ENCODE measurements at regions not wholly inside any gene's neighbourhood (a gene's known extent, or its start where the extent isn't known, plus 50 kb on each side); places are given as distances from the start of the nearest gene placed in this dataset.

DNA sequence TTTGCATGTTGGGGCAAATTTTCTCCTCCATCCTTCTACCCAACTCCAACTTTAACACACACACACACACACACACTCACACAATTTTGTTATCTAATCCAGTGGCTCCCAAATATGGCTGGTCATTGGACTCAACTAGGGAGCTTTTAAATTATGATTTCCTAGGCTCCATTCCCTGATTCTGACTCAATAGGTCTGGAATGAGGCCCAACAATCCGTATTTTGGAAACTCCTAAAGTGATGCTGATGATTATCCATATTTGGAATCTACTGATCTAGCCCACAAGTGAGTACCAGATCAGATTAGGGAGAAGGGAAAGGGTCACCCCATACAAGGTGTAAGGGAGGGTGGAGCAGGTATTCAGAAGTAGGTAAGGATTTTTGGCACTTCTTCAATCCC, 309.7 kb downstream of the TLE1 start:
- Mint-ChIP-seq H3K27me3 (no peaks in the 10 kb centered on the region), H3K27ac (no peak overlapping the region), H3K4me3 (no peak overlapping the region), H3K9me3 (no peaks in the 10 kb centered on the region), H3K36me3 (ENCODE audit: low read depth) (no peaks in the 10 kb centered on the region), H3K4me1 (ENCODE audit: low read depth) (no peaks in the 10 kb centered on the region)
- TF ChIP-seq, protein P1, sequence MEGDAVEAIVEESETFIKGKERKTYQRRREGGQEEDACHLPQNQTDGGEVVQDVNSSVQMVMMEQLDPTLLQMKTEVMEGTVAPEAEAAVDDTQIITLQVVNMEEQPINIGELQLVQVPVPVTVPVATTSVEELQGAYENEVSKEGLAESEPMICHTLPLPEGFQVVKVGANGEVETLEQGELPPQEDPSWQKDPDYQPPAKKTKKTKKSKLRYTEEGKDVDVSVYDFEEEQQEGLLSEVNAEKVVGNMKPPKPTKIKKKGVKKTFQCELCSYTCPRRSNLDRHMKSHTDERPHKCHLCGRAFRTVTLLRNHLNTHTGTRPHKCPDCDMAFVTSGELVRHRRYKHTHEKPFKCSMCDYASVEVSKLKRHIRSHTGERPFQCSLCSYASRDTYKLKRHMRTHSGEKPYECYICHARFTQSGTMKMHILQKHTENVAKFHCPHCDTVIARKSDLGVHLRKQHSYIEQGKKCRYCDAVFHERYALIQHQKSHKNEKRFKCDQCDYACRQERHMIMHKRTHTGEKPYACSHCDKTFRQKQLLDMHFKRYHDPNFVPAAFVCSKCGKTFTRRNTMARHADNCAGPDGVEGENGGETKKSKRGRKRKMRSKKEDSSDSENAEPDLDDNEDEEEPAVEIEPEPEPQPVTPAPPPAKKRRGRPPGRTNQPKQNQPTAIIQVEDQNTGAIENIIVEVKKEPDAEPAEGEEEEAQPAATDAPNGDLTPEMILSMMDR (IDR thresholded peaks at IDR 0.05) = no peak
- intact Hi-C loops (cut with DNase I, micrococcal nuclease) = no loop called here
- no peaks in the 10 kb centered on the region for H3K36me3 ChIP-seq (ENCODE audit: insufficient read depth, low read length)
- H3K9me3 ChIP-seq (ENCODE audit: control insufficient read depth in 1 of 2, insufficient read depth in 1 of 2, low read length in 2 of 2) = no peaks in the 10 kb centered on the region
- H3K27me3 ChIP-seq (ENCODE audit: control insufficient read depth in 1 of 2, insufficient read depth in 2 of 2, low read length in 2 of 2) = no peaks in the 10 kb centered on the region
- CTCF ChIA-PET = no interaction called here
- H3K4me1 ChIP-seq (ENCODE audit: insufficient read depth, low read length) = no peaks in the 10 kb centered on the region
- ATAC-seq (ENCODE audit: poor library complexity) (no peak), DNase-seq (no peak)
- H3K27ac ChIP-seq (ENCODE audit: low read depth in 1 of 2, low read length in 2 of 2) = no peak overlapping the region
- POLR2A ChIA-PET = no interaction called here
- H3K4me3 ChIP-seq (ENCODE audit: low read length) = no peak overlapping the region

DNA sequence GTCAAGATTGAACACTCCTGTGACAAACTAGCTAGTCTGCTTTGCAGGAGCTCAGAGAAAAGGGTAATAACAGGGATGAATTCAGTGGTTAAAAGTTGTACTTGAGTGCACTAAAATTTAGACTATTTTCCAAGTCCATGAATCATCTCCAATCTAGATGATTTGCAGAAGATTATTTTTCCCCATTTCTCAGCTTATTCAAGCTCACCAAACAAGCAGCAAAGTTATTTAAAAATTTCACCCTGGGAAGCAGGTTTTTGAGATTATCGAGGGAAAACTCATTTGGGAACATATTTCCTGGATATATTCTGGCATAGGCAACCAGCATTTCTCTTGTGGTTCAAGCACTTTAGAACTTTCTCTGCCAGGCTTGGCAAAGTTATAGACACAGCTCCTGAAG, 311.4 kb downstream of the TLE1 start:
- DNase-seq = no peak
- no peak overlapping the region for H3K4me3 Mint-ChIP-seq
- Histone ChIP-seq H3K9me3 (ENCODE audit: control insufficient read depth in 1 of 2, insufficient read depth in 1 of 2, low read length in 2 of 2) (no peaks in the 10 kb centered on the region), H3K4me1 (ENCODE audit: insufficient read depth, low read length) (no peaks in the 10 kb centered on the region), H3K36me3 (ENCODE audit: insufficient read depth, low read length) (no peaks in the 10 kb centered on the region), H3K4me3 (ENCODE audit: low read length) (no peak overlapping the region), H3K27ac (ENCODE audit: low read depth in 1 of 2, low read length in 2 of 2) (no peak overlapping the region), H3K27me3 (ENCODE audit: control insufficient read depth in 1 of 2, insufficient read depth in 2 of 2, low read length in 2 of 2) (no peaks in the 10 kb centered on the region)
- ChIA-PET CTCF (no interaction called here), POLR2A (no interaction called here)
- intact Hi-C loops (cut with DNase I, micrococcal nuclease) = no loop called here
- no peaks in the 10 kb centered on the region for H3K9me3 Mint-ChIP-seq
- no peaks in the 10 kb centered on the region for H3K4me1 Mint-ChIP-seq (ENCODE audit: low read depth)
- H3K27ac Mint-ChIP-seq = no peak overlapping the region
- no peak for ATAC-seq (ENCODE audit: poor library complexity)
- no peaks in the 10 kb centered on the region for H3K27me3 Mint-ChIP-seq
- TF ChIP-seq, protein P1 (IDR thresholded peaks at IDR 0.05) = no peak
- no peaks in the 10 kb centered on the region for H3K36me3 Mint-ChIP-seq (ENCODE audit: low read depth)

DNA sequence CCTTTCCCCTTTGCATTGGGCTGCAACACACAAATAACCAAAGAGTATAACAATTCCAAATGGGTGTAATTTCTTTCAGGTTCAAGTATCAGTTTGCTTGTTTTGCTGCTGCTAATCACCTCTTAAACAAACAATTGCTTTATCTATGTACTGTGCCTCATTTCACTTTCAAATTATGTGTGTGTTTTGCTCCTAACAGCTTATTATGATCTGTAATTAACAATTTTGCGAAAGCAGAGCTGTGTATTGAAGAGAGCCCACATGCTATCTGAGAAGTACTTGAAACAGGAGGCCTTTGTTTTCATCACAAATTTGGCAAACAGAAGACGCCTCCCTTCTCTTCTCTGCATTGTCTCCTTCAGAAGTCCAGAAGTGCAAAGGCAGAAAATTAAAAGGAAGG, 312.0 kb downstream of the TLE1 start:
- POLR2A ChIA-PET = no interaction called here
- Mint-ChIP-seq H3K27ac (no peak overlapping the region), H3K36me3 (ENCODE audit: low read depth) (no peaks in the 10 kb centered on the region), H3K27me3 (no peaks in the 10 kb centered on the region), H3K4me1 (ENCODE audit: low read depth) (no peaks in the 10 kb centered on the region), H3K9me3 (no peaks in the 10 kb centered on the region), H3K4me3 (no peak overlapping the region)
- DNase-seq = no peak
- no peaks in the 10 kb centered on the region for H3K4me1 ChIP-seq (ENCODE audit: insufficient read depth, low read length)
- H3K4me3 ChIP-seq (ENCODE audit: low read length) = no peak overlapping the region
- H3K9me3 ChIP-seq (ENCODE audit: control insufficient read depth in 1 of 2, insufficient read depth in 1 of 2, low read length in 2 of 2) = no peaks in the 10 kb centered on the region
- TF ChIP-seq, protein P1 (IDR thresholded peaks at IDR 0.05) = no peak
- H3K36me3 ChIP-seq (ENCODE audit: insufficient read depth, low read length) = no peaks in the 10 kb centered on the region
- intact Hi-C loops (cut with DNase I, micrococcal nuclease) = no loop called here
- no peak overlapping the region for H3K27ac ChIP-seq (ENCODE audit: low read depth in 1 of 2, low read length in 2 of 2)
- H3K27me3 ChIP-seq (ENCODE audit: control insufficient read depth in 1 of 2, insufficient read depth in 2 of 2, low read length in 2 of 2) = no peaks in the 10 kb centered on the region
- CTCF ChIA-PET = no interaction called here
- ATAC-seq (ENCODE audit: poor library complexity) = no peak

Measured in CD4-positive, alpha-beta T cell (primary cell).